Spinal cord (tissue), 9 donors: ENCODE measurements at regions not wholly inside any gene's neighbourhood (a gene's known extent, or its start where the extent isn't known, plus 50 kb on each side); places are given as distances from the start of the nearest gene placed in this dataset.
"Not testable (repeated sequence)": the region's sequence is repeated elsewhere in the genome, so short reads cannot be mapped to it uniquely, and the experiment has no call there.

Source experiments
- DNase-seq, 6 donors: peaks; one replicate each; pipeline versions ENCODE4 v3.0.0 to v3.0.0-alpha.2; 2013 to 2015; ENCODE audit warnings: low spot score in 6 of 6, low read depth in 4 of 6
- H3K27ac ChIP-seq: one replicate; pipeline ENCODE4 v1.5.1; 2013; ENCODE audit warnings: low read depth, low read length, control low read depth
- H3K27me3 ChIP-seq: one replicate; pipeline ENCODE4 v1.6.1; 2013; ENCODE audit warnings: low read length; ENCODE audit not compliant: control insufficient read depth, insufficient read depth
- H3K36me3 ChIP-seq: one replicate; pipeline ENCODE4 v1.6.1; 2013; ENCODE audit warnings: low read length; ENCODE audit not compliant: control insufficient read depth, insufficient read depth
- H3K4me1 ChIP-seq: one replicate; pipeline ENCODE4 v1.6.1; 2013; ENCODE audit warnings: low read length; ENCODE audit not compliant: control insufficient read depth, insufficient read depth
- H3K4me3 ChIP-seq: one replicate; pipeline ENCODE4 v1.5.1; 2013; ENCODE audit warnings: low read depth, low read length, control low read depth
- H3K9me3 ChIP-seq: one replicate; pipeline ENCODE4 v1.6.1; 2013; ENCODE audit warnings: low read length; ENCODE audit not compliant: control insufficient read depth, insufficient read depth
- WGBS: methylation state at CpG from one replicate; pipeline ENCODE4 v1.1.5; 2013; ENCODE audit warnings: missing lambda C conversion rate; ENCODE audit not compliant: insufficient coverage; 5-methylcytosine and 5-hydroxymethylcytosine counted together
- donor health status: healthy.

GRCh38 chr18:5029592-5029991, 167.5 kb downstream of the AKAIN1 start:
- H3K27ac ChIP-seq, result no peak overlapping the region
- H3K36me3 ChIP-seq, result no peaks in the 10 kb centered on the region
- DNase-seq, result peak in 1 of 6 donors; percentile 70
- no peaks in the 10 kb centered on the region for H3K9me3 ChIP-seq
- 43% methylated on average over 2 of the region's 5 CpGs for WGBS
- H3K4me3 ChIP-seq, result no peak overlapping the region
- no peaks in the 10 kb centered on the region for H3K4me1 ChIP-seq
- H3K27me3 ChIP-seq, result no peaks in the 10 kb centered on the region

GRCh38 chr18:5024741-5025140, 172.3 kb downstream of the AKAIN1 start:
- Histone ChIP-seq H3K27me3 (no peaks in the 10 kb centered on the region), H3K4me3 (no peak overlapping the region), H3K27ac (no peak overlapping the region), H3K4me1 (no peaks in the 10 kb centered on the region), H3K36me3 (no peaks in the 10 kb centered on the region), H3K9me3 (no peaks in the 10 kb centered on the region)
- 88% methylated on average over 1 of the region's 2 CpGs for WGBS
- DNase-seq, result peak in 1 of 6 donors; percentile 59

GRCh38 chr18:5021558-5021957, 175.5 kb downstream of the AKAIN1 start:
- Histone ChIP-seq H3K27me3 (no peaks in the 10 kb centered on the region), H3K36me3 (no peaks in the 10 kb centered on the region), H3K4me3 (no peak overlapping the region), H3K27ac (no peak overlapping the region), H3K4me1 (no peaks in the 10 kb centered on the region), H3K9me3 (no peaks in the 10 kb centered on the region)
- DNase-seq, result no peak

- Histone ChIP-seq H3K27me3 (no peaks in the 10 kb centered on the region), H3K9me3 (no peaks in the 10 kb centered on the region), H3K4me1 (no peaks in the 10 kb centered on the region), H3K4me3 (no peak overlapping the region), H3K27ac (no peak overlapping the region), H3K36me3 (no peaks in the 10 kb centered on the region)
- WGBS, result no CpG with 5 or more reads among the region's 4 CpGs
- DNase-seq, result no peak
Observed at GRCh38 chr18:5015213-5015612, 181.8 kb downstream of the AKAIN1 start.

- not testable (repeated sequence) for H3K36me3 ChIP-seq, H3K4me1 ChIP-seq, H3K9me3 ChIP-seq, H3K27ac ChIP-seq, H3K27me3 ChIP-seq
- WGBS, result 12% methylated on average over 16 of the region's 32 CpGs
- peak in 1 of 6 donors; percentile 5 for DNase-seq
- peak overlapping the region; percentile 12 for H3K4me3 ChIP-seq
Observed at GRCh38 chr18:5004031-5004820, 192.8 kb downstream of the AKAIN1 start.

- Histone ChIP-seq H3K4me3 (no peak overlapping the region), H3K36me3 (no peaks in the 10 kb centered on the region), H3K27ac (no peak overlapping the region), H3K4me1 (no peaks in the 10 kb centered on the region), H3K27me3 (no peaks in the 10 kb centered on the region), H3K9me3 (peaks cover 5% of the 10 kb centered on the region)
- DNase-seq, result no peak
- WGBS, result no CpG with 5 or more reads among the region's 3 CpGs
Observed at GRCh38 chr18:4994710-4995109, 202.3 kb downstream of the AKAIN1 start.

GRCh38 chr18:4987452-4988405, 209.3 kb downstream of the AKAIN1 start:
- Histone ChIP-seq H3K4me3 (no peak overlapping the region), H3K27me3 (no peaks in the 10 kb centered on the region), H3K9me3 (peaks cover 3% of the 10 kb centered on the region), H3K4me1 (peaks cover 7% of the 10 kb centered on the region), H3K27ac (no peak overlapping the region), H3K36me3 (no peaks in the 10 kb centered on the region)
- DNase-seq, result peak in 3 of 6 donors; percentile 15 to 38 (median 24)
- WGBS, result 81% methylated on average over 7 of the region's 10 CpGs

GRCh38 chr18:4986677-4987076, 210.4 kb downstream of the AKAIN1 start:
- H3K27me3 ChIP-seq, result no peaks in the 10 kb centered on the region
- no peak overlapping the region for H3K27ac ChIP-seq
- H3K9me3 ChIP-seq, result peaks cover under 1% of the 10 kb centered on the region
- no peak overlapping the region for H3K4me3 ChIP-seq
- H3K4me1 ChIP-seq, result peaks cover 7% of the 10 kb centered on the region
- DNase-seq, result no peak
- H3K36me3 ChIP-seq, result no peaks in the 10 kb centered on the region
- 78% methylated on average over 6 of the region's 6 CpGs for WGBS

- Histone ChIP-seq H3K4me3 (no peak overlapping the region), H3K27me3 (no peaks in the 10 kb centered on the region), H3K36me3 (no peaks in the 10 kb centered on the region), H3K9me3 (no peaks in the 10 kb centered on the region), H3K27ac (no peak overlapping the region), H3K4me1 (peaks cover 7% of the 10 kb centered on the region)
- DNase-seq, result no peak
Observed at GRCh38 chr18:4986066-4986465, 211.0 kb downstream of the AKAIN1 start.
